ENCODE measurements at regions not wholly inside any gene's neighbourhood (a gene's known extent, or its start where the extent isn't known, plus 50 kb on each side); places are given as distances from the start of the nearest gene placed in this dataset.

- no peaks in the 10 kb centered on the region for H3K79me2 ChIP-seq (ENCODE audit: control insufficient read depth, insufficient read depth, low read length)
- no peaks in the 10 kb centered on the region for H3K27me3 ChIP-seq (ENCODE audit: control insufficient read depth in 2 of 2, insufficient read depth in 2 of 2, low read length in 2 of 2)
- dilution Hi-C loops (cut with MboI; ENCODE audit: extremely low pct_ligation_motif_present, low sequenced_read_pairs) (no loop called here), intact Hi-C loops (cut with micrococcal nuclease) (no loop called here)
- CTCF ChIA-PET, result interaction anchor here (1.3 kb wide), 1 partner anchor 10 kb away, joined by 3 read pairs; no protein-coding TSS in a partner anchor
- no peak overlapping the region for H3K9ac ChIP-seq (replicated peaks; ENCODE audit: extremely low read depth, insufficient read depth, low read length)
- TF ChIP-seq, protein P1, sequence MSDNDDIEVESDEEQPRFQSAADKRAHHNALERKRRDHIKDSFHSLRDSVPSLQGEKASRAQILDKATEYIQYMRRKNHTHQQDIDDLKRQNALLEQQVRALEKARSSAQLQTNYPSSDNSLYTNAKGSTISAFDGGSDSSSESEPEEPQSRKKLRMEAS (IDR thresholded peaks at IDR 0.05; ENCODE audit: insufficient read depth, insufficient read length), result no peak
- TF ChIP-seq EZH2 (IDR thresholded peaks at IDR 0.05; ENCODE audit: borderline replicate concordance, low read depth, low read length, severe bottlenecking) (no peak), JUN (IDR thresholded peaks at IDR 0.05; ENCODE audit: borderline replicate concordance, insufficient read depth, insufficient read length, low read depth) (no peak), GATA2 (IDR thresholded peaks at IDR 0.05; ENCODE audit: insufficient read depth, insufficient read length, low read depth, low read length) (no peak), CTCF (IDR thresholded peaks at IDR 0.05; ENCODE audit: extremely low read depth in 1 of 2, insufficient read depth in 1 of 2, low read depth in 1 of 2, low read length in 2 of 2) (no peak), FOS (IDR thresholded peaks at IDR 0.05; ENCODE audit: borderline replicate concordance, insufficient read depth, low read length) (no peak), POLR2AphosphoS5 (IDR thresholded peaks at IDR 0.05; ENCODE audit: insufficient read depth, low read depth, low read length) (no peak), POLR2A (IDR thresholded peaks at IDR 0.05; ENCODE audit: low read depth, low read length) (no peak), MYC (IDR thresholded peaks at IDR 0.05; ENCODE audit: low read depth, low read length) (no peak)
- POLR2A ChIA-PET, result no interaction called here
- FAIRE-seq (no peak), DNase-seq (ENCODE audit: low read depth, low spot score) (no peak)
- H4K20me1 ChIP-seq (replicated peaks; ENCODE audit: control insufficient read depth, extremely low read depth, insufficient read depth, low read length), result no peaks in the 10 kb centered on the region
- H3K4me1 ChIP-seq (ENCODE audit: control insufficient read depth, extremely low read depth, insufficient read depth, low read length), result no peaks in the 10 kb centered on the region
- no peak overlapping the region for H2AFZ ChIP-seq (ENCODE audit: low read depth, low read length)
- no peaks in the 10 kb centered on the region for H3K9me1 ChIP-seq (replicated peaks; ENCODE audit: control insufficient read depth, extremely low read depth, insufficient read depth, low read length)
- H3K9me3 ChIP-seq (replicated peaks; ENCODE audit: control insufficient read depth, insufficient read depth, low read length), result no peaks in the 10 kb centered on the region
- no peak overlapping the region for H3K4me3 ChIP-seq (replicated peaks in 1 of 3; ENCODE audit: insufficient read depth in 1 of 3, low read depth in 1 of 3, low read length in 3 of 3)
- BruUV-seq (replicated peaks), result no TSS peak
- no peaks in the 10 kb centered on the region for H3K36me3 ChIP-seq (ENCODE audit: control insufficient read depth in 2 of 2, extremely low read depth in 1 of 2, insufficient read depth in 2 of 2, low read length in 2 of 2)
- H3K4me2 ChIP-seq (ENCODE audit: insufficient read depth, low read length), result no peak overlapping the region
- no peak overlapping the region for H3K27ac ChIP-seq (ENCODE audit: insufficient read depth, low read depth, low read length)
Observed at GRCh38 chr10:83572036-83572435, 567.3 kb upstream of the GHITM start.

All from endothelial cell of umbilical vein (primary cell).